Fibroblast of mammary gland (primary cell): ENCODE measurements at regions not wholly inside any gene's neighbourhood (a gene's known extent, or its start where the extent isn't known, plus 50 kb on each side); places are given as distances from the start of the nearest gene placed in this dataset.
"Not testable (repeated sequence)": the region's sequence is repeated elsewhere in the genome, so short reads cannot be mapped to it uniquely, and the experiment has no call there.

Source experiments
- DNase-seq: peaks from one replicate; pipeline ENCODE4 v3.0.0-alpha.2; 2010; ENCODE audit warnings: low read depth
- H3K4me3 ChIP-seq: 2 replicates; pipeline ENCODE4 v1.5.1; 2011; ENCODE audit warnings: low read depth, mild to moderate bottlenecking, low read length, moderate library complexity; ENCODE audit not compliant: control insufficient read depth
- TF ChIP-seq, protein P1 (sequence below): conservative IDR thresholded peaks from 2 replicates; pipeline ENCODE4 v1.5.1; 2011; ENCODE audit warnings: low read depth, low read length, inconsistent platforms; ENCODE audit not compliant: control insufficient read depth, insufficient read depth

DNA sequence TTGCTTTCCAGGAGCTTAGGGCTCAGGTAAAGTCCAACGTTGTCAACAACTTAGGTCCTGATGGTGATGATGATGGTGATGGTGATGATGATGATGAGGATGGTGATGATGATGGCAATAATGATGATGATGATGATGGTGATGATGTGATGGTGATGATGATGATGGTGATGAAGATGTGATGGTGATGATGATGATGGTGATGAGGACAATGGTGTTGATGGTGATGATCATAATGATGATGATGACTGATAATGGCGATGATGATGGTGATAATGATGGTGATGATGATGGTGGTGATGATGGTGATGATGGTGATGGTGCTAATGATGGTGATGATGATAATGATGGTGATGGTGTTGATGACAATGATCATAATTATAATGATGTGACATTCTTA lies 750.2 kb downstream of the TBC1D22A start:
- TF ChIP-seq, protein P1, sequence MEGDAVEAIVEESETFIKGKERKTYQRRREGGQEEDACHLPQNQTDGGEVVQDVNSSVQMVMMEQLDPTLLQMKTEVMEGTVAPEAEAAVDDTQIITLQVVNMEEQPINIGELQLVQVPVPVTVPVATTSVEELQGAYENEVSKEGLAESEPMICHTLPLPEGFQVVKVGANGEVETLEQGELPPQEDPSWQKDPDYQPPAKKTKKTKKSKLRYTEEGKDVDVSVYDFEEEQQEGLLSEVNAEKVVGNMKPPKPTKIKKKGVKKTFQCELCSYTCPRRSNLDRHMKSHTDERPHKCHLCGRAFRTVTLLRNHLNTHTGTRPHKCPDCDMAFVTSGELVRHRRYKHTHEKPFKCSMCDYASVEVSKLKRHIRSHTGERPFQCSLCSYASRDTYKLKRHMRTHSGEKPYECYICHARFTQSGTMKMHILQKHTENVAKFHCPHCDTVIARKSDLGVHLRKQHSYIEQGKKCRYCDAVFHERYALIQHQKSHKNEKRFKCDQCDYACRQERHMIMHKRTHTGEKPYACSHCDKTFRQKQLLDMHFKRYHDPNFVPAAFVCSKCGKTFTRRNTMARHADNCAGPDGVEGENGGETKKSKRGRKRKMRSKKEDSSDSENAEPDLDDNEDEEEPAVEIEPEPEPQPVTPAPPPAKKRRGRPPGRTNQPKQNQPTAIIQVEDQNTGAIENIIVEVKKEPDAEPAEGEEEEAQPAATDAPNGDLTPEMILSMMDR = no peak
- no peak for DNase-seq
- no peak overlapping the region for H3K4me3 ChIP-seq

DNA sequence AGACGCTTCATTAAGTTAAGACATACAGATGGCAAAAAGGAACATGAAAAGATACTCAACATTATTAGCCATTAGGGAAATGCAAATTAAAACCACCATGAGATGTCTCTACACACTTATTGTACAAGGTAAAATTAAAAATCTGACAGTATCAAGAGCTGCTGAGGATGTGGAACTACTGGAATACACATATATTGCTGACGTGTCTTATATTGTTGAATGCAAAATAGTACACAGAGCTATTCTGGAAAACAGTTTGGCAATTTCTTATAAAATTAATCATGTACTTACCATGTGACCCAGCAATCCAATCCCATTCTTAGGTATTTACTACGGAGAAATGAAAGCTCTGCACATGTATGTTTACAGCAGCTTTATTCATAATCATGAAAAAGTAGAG lies 742.5 kb downstream of the TBC1D22A start:
- TF ChIP-seq, protein P1 = no peak
- no peak overlapping the region for H3K4me3 ChIP-seq

DNA sequence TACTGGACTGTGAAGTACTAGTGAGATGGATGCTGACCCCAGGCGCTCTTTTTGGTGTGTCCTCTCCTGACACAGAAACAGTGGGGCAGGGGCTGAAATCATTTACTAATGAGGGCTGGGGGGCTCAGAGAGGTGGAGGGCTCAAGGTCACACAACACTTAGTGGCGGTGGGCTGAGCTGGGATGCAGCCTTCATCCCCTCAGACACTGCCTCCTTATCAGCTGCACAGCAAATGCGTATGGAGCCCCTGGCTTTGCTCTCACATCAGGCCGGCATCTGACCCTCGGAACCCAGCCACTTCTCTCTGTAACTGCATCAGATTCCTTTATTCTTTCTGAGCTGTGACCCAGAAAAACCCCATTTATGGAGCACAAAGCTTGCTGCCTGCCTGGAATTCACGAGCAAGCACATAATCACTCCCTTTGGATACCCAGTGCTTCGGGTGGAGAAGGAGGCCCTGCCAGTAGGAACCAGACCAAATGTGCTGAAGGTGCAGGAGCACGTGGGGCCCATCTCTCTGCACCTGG lies 736.6 kb downstream of the TBC1D22A start:
- no peak overlapping the region for H3K4me3 ChIP-seq
- TF ChIP-seq, protein P1 = no peak
- no peak for DNase-seq

More for the DNA sequence above, 742.5 kb downstream of the TBC1D22A start:
- no peak for DNase-seq

DNA sequence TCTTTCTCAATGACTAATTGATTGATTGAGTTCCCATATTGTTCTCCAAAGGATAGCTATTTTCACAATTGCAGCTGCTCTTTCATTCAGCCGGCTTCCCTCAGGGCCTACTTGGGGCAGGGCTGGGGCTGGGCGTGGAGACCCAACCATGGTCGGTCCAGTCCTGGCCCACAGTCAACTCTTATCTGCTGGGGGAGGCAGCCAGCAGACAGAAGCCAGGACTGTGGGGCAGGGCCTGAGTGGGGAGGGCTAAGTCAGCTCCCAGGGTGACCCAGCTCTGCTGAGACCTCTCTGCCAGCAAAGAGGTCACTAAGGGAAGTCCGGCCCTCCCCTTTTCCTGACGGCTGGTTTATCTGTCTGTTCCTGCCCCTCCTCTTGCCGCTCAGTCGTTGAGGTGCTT lies 735.2 kb downstream of the TBC1D22A start:
- DNase-seq = no peak
- H3K4me3 ChIP-seq = no peak overlapping the region
- TF ChIP-seq, protein P1 = no peak

DNA sequence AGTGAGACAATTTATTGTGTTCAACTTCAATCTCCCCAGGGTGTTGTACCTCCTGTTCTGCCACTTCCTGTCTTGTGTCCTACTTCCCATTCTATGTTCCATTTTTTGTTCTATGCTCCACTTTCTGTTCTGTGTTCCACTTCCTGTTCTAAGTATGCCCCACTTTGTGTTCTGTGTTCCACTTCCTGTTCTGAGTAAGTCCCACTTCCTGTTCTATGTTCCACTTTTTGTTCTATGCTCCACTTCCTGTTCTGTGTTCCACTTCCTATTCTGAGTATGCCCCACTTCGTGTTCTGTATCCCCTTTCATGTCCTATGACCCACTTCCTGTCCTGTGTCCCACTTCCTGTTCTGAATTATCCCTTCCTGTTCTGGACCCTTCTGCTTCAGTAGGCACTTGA lies 732.7 kb downstream of the TBC1D22A start:
- H3K4me3 ChIP-seq = no peak overlapping the region
- TF ChIP-seq, protein P1 = no peak
- no peak for DNase-seq

DNA sequence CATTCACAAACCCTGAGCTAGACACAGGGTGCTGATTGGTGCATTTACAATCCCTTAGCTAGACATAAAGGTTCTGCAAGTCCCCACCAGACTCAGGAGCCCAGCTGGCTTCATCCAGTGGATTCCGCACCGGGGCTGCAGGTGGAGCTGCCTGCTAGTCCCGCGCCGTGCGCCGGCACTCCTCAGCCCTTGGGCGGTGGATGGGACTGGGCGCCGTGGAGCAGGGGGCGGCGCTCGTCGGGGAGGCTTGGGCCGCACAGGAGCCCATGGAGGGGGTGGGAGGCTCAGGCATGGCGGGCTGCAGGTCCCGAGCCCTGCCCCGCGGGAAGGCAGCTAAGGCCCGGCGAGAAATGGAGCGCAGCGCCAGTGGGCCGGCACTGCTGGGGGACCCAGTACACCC lies 725.7 kb downstream of the TBC1D22A start:
- DNase-seq, H3K4me3 ChIP-seq: not testable (repeated sequence)

DNA sequence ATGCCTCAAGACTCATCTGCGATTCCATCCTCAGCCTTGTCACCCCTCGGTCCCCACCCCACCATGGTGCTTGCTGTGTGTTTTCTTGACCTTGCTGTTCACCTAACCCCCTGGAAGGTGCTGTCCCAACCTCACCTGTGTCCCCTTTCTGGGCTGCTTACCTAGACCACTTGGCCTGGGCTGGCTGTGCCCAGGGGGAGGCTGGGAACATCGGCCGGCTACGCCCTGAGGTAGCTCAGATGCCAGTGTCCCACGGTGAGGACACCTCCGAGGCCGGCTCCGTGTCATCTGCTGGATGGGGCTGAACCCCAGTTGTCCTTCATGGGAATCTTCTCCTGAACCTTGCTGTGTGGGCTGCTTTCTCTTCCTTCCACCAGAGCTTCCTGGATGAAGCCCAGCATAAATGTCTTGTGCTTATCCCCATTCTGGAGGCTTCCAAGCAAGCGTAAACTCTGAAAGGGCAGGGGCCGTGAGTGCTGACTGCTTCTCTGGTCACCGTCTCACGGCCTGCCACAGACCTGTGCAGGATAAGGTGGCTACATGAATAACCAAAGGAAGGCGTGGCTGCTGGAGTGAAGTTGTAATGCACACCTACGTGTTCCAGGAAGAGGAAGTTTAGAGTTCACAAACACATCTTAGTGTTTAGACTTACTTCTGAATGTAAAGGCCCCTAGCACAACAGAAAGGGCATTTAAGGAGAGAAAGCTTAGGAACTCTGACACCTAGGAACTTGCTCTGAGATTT lies 724.3 kb downstream of the TBC1D22A start:
- TF ChIP-seq, protein P1 = no peak
- no peak overlapping the region for H3K4me3 ChIP-seq
- no peak for DNase-seq
